ELR (cell line): ENCODE measurements at regions not wholly inside any gene's neighbourhood (a gene's known extent, or its start where the extent isn't known, plus 50 kb on each side); places are given as distances from the start of the nearest gene placed in this dataset.

ENCODE experiments used
- DNase-seq: peaks from one replicate; pipeline ENCODE4 v3.0.0-alpha.2; 2015; ENCODE audit warnings: low read depth

GRCh38 chr11:15815246-15816195 is 540.8 kb downstream of the SOX6 start:
- DNase-seq: no peak

- DNase-seq: peak; percentile 23
These were observed 540.0 kb downstream of the SOX6 start for GRCh38 chr11:15816260-15816871.

DNA sequence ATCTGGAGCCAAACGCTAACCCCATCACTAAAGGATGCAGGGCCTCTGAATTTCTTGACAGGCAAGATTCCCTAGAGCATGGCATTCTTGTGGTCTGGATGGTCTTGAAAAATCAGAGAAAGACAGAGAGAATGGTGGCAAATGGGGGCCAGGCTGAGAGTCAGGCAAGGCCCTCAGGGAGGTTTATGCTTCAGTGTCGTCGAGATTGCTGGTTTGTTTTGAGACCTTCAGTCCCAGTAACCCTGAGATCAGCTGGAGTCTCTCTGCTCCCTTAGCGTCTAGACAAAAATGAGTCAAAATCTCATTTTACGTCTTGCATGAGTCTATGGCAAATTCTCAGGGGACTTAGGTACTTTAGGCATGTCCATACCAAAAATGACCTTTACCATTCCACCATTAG is 539.3 kb downstream of the SOX6 start:
- DNase-seq: no peak

- DNase-seq: no peak
These were observed 538.1 kb downstream of the SOX6 start for GRCh38 chr11:15818132-15818842.

DNA sequence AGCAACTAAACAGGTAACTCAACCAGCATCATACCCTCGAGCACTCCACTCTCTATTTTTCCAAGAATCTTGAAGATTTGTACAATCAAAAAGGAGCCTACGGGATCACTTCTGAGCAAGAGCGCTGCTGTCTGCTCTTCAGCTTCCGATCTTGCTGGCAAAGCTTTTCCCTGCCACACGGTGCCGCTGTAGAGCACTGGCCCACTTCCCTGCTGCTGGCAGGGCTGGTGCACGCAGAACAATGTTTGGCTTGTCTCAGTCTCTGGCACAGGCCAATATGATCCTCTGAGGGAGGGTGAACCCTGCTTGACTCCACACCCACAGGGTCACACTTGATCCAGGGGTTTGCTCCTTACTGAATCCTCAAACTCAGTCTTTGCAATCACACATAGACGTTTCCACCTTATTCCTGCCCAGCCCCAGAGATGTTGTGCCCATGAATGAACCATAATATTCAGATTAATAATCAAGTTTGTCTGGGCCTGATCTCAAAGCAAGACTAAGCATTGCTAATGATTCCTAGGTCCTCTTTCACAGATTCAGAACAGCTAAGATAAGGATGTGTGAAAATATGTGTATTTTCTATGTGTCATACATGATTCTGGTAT is 536.6 kb downstream of the SOX6 start:
- DNase-seq: peak; percentile 37

DNA sequence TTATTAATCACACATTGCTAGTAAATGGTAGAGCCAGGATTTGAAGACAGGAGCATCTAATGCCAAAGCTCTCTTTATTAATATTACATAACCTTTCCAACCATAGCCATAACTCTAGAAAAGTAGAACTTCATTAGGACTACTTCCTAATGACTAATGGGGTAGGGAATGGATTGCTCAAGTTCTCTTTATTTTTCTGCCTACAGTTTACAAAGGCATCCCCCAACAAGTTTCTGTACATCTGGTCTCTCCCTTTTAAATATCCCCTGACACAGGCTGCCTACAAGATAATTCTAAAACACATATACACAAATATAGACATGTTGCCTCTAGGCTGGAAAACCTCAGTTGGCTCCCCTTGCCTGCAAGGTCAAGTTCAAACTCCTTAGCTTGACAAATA is 534.9 kb downstream of the SOX6 start:
- no peak for DNase-seq

- DNase-seq: no peak
These were observed 532.3 kb downstream of the SOX6 start for GRCh38 chr11:15824060-15824459.

DNA sequence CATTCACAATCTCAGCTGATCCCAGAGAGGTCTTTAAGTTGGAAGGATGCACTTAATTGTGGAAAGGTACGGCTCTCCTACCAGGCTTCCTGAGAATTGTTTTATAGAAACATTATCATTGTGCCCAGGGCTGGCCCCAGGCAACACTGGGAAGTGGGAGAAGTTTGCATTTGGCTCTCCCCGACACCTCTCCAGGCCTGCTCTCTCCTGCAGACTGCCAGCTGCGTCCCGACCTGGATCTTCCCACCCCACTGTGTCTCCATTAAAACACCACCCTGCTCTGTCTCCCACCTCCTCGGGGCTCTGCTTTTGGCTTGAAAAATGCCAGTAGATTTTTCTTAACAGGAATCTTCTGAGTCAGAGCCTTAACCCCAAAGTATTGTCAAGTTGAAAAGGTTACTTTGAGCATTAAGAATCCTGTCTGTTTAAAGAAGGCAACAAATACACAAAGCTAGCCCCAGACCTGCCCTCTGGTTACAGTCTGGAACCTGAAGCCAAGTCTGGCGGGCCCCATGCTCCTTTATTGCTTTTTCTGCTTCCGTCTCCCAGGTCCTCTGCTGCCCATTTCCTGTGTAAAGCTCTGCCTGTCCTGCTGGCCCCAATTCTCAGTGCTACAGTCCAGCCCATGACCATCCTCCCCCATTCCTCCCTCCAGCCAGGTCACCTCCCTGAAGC is 530.2 kb downstream of the SOX6 start:
- no peak for DNase-seq

GRCh38 chr11:15826826-15827225 is 529.5 kb downstream of the SOX6 start:
- peak; percentile 20 for DNase-seq

- DNase-seq: no peak
These were observed 528.0 kb downstream of the SOX6 start for GRCh38 chr11:15828215-15828853.

DNA sequence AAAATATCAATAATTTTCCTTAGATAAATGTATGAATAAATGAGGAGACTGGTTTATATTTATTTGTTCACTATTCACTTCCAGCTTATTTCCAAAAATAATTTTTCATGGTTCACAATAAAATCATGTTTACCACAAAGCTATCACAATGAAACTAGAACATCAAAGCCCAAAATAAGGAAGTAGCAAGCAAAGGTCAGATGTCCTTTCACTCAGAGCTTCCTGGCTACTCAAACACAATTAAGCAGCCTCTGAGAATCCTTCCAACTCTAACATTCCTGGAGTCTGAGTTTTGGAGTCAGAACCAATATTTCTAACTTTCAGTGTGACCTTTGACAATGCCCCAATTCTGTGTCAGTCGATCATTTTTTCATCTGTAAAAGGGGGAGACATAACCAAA is 527.0 kb downstream of the SOX6 start:
- no peak for DNase-seq

DNA sequence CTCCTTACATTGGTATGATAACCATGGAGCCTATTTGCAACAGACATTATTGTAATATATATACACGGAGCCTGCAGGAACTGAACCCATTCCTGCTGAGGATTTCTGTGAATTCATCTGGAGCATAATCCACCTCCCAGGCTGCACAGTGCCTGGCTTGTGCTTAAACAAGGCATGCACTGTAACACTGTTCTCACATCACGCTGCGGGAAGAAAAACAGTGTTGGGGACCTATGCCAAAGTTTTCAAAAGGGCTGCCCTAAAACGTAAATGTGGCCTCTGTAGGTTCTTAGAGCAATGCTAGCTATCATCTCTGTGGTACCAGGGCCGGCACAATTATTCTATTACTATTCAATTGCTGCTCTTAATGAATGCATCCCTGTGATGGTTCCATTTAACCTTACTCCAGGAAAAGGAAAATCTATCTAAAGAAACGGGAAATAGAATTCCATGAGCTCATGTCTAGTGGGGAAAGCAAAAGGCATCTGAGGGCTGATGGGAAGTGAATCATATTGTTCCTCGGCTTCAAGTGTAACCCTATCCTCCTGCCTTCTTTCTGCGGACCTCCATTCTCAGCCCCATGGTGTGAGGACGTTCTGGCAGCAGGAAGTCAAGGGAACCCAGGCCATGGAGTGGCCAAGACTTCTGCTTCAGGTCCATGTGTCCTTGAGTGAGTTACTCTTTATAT is 525.5 kb downstream of the SOX6 start:
- DNase-seq: no peak

DNA sequence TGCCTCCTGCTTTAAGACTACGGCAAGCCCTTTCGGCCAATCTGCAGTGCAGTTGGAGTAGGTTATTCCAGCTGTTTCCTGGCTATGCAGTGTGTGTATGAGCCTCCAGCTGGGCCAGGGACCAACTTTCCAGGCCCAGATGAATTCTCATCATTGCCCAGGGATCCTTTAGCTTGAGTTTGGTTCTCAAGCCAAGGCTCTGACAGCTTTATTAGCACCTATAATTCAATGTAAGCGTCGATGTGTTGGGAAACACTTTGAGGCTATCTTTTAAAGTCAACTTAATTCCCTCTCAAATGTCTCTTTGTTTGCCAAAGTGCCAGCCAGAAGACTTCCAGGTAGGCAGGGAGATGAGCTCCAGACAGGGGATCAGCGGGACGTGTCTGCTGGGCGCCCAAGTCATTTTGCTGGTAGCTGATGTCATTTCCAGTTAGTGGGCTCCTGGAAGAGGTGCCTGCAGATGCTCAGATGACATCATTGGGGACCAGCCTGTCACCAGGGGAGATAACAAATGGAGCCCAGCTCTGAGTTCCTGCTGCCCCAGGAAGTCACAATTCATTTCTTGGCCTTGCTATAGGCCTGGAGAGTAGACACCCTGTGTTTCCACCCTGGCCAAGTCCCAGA is 520.4 kb downstream of the SOX6 start:
- DNase-seq: no peak

DNA sequence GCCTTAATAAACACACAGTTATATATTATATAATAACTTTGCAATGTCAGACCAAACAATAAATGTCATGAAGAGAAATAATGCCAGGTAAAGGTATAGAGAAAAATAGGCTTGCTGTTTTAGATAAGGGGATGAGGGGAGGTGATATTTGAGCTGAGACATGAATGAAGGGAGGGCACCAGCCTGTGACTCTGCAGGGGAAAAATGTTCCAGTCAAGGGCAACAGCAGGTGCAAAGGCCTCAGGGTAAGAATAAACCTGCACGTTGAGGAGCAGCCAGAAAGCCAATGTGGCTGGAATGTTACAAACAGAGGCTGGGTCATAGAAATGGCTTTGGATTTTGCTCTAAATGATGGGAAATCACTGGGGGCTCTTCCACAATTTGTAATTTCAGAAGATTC is 519.6 kb downstream of the SOX6 start:
- no peak for DNase-seq

- no peak for DNase-seq
These were observed 518.4 kb downstream of the SOX6 start for GRCh38 chr11:15837901-15838489.

GRCh38 chr11:15839061-15839460 is 517.3 kb downstream of the SOX6 start:
- DNase-seq: no peak

GRCh38 chr11:15840966-15841365 is 515.4 kb downstream of the SOX6 start:
- DNase-seq: no peak

- DNase-seq: no peak
These were observed 514.2 kb downstream of the SOX6 start for GRCh38 chr11:15841931-15842740.

DNA sequence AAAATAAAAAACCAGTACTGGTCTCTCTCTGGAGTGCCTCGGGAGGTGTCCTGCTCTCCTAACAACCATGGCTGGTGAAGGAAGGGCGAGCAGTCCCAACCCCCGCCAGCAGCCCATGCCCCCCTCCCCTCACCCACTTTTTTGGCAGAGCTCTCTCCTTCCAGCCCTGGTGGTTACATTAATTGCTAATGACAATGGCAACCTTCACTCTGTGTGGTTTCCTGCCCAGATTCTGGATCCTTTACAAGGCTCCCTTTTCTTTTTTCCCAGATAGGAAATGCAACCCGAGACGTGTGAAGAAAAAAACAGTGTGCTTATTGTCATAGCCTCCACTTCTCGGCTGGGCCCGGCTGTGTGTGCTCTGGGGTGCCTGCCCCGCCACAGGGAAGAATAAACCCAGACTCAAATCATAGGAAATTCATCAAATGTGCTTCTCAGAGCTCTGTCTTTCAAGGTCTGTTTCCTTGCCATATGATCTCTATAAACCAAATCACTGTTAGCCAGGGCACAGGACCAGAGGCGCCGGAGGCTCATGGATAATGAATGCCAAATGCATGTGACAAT is 513.0 kb downstream of the SOX6 start:
- no peak for DNase-seq
